H9 (cell line): ENCODE measurements at regions not wholly inside any gene's neighbourhood (a gene's known extent, or its start where the extent isn't known, plus 50 kb on each side); places are given as distances from the start of the nearest gene placed in this dataset.

ENCODE experiments used
- DNase-seq: peaks from one replicate; pipeline ENCODE4 v3.0.0-alpha.2; 2017
- H2AFZ ChIP-seq: one replicate; pipeline ENCODE4 v1.6.1; 2013; ENCODE audit warnings: mild to moderate bottlenecking, low read length, control low read depth, moderate library complexity
- H2AK5ac ChIP-seq: 2 replicates; pipeline ENCODE4 v1.6.1; 2013; ENCODE audit warnings: low read length, control low read depth, mixed read lengths; ENCODE audit not compliant: insufficient read length
- H2BK120ac ChIP-seq: one replicate; pipeline ENCODE4 v1.6.1; 2013; ENCODE audit warnings: low read depth, mild to moderate bottlenecking, low read length, control low read depth, inconsistent platforms; ENCODE audit not compliant: poor library complexity, severe bottlenecking
- H2BK12ac ChIP-seq: 2 replicates; pipeline ENCODE4 v1.6.1; 2013; ENCODE audit warnings: low read length, control low read depth, mixed read lengths, low read depth; ENCODE audit not compliant: insufficient read length
- H2BK15ac ChIP-seq: 2 replicates; pipeline ENCODE4 v1.6.1; 2013; ENCODE audit warnings: low read depth, low read length, control low read depth
- H2BK20ac ChIP-seq: one replicate; pipeline ENCODE4 v1.6.1; 2013; ENCODE audit warnings: low read depth, mild to moderate bottlenecking, low read length, control low read depth, inconsistent platforms; ENCODE audit not compliant: poor library complexity, severe bottlenecking
- H2BK5ac ChIP-seq: 2 replicates; pipeline ENCODE4 v1.6.1; 2013; ENCODE audit warnings: low read length, control low read depth, mixed read lengths; ENCODE audit not compliant: insufficient read length
- H3K14ac ChIP-seq: 2 replicates; pipeline ENCODE4 v1.6.1; 2013; ENCODE audit warnings: low read length, control low read depth; ENCODE audit not compliant: insufficient read depth
- H3K18ac ChIP-seq: 2 replicates; pipeline ENCODE4 v1.6.1; 2013; ENCODE audit warnings: low read depth, mild to moderate bottlenecking, mixed read lengths, low read length, control low read depth; ENCODE audit not compliant: insufficient read length
- H3K23ac ChIP-seq: 2 replicates; pipeline ENCODE4 v1.6.1; 2013; ENCODE audit warnings: low read length, control low read depth, mixed read lengths, low read depth; ENCODE audit not compliant: insufficient read length
- H3K23me2 ChIP-seq: 2 replicates; pipeline ENCODE4 v1.6.1; 2013; ENCODE audit warnings: low read depth, mild to moderate bottlenecking, mixed read lengths, low read length, control low read depth; ENCODE audit not compliant: insufficient read length, poor library complexity, severe bottlenecking
- H3K27ac ChIP-seq: 2 replicates; pipeline ENCODE4 v1.5.1; 2013; ENCODE audit warnings: low read length, control low read depth, mixed read lengths, low read depth; ENCODE audit not compliant: insufficient read length
- H3K27me3 ChIP-seq: 2 replicates; pipeline ENCODE4 v1.6.1; 2013; ENCODE audit warnings: low read length, control low read depth, inconsistent platforms; ENCODE audit not compliant: insufficient read depth
- H3K4ac ChIP-seq: 2 replicates; pipeline ENCODE4 v1.6.1; 2013; ENCODE audit warnings: low read depth, mild to moderate bottlenecking, control low read depth, inconsistent platforms, low read length, moderate library complexity
- H3K4me1 ChIP-seq: 2 replicates; pipeline ENCODE4 v1.6.1; 2013; ENCODE audit warnings: low read length, control low read depth, inconsistent platforms; ENCODE audit not compliant: insufficient read depth
- H3K4me2 ChIP-seq: 2 replicates; pipeline ENCODE4 v1.6.1; 2013; ENCODE audit warnings: low read length, control low read depth, mixed read lengths; ENCODE audit not compliant: insufficient read length, insufficient read depth
- H3K56ac ChIP-seq: 2 replicates; pipeline ENCODE4 v1.6.1; 2013; ENCODE audit warnings: low read depth, mild to moderate bottlenecking, mixed read lengths, low read length, control low read depth; ENCODE audit not compliant: insufficient read length
- H3K79me1 ChIP-seq: 2 replicates; pipeline ENCODE4 v1.6.1; 2013; ENCODE audit warnings: low read depth, mild to moderate bottlenecking, moderate library complexity, low read length, control low read depth, inconsistent platforms; ENCODE audit not compliant: insufficient read depth, poor library complexity, severe bottlenecking
- H3K79me2 ChIP-seq: 2 replicates; pipeline ENCODE4 v1.6.1; 2013; ENCODE audit warnings: low read length, control low read depth, inconsistent platforms; ENCODE audit not compliant: insufficient read depth
- H3K9ac ChIP-seq: 2 replicates; pipeline ENCODE4 v1.6.1; 2013; ENCODE audit warnings: low read length, control low read depth, mixed read lengths; ENCODE audit not compliant: insufficient read length; ENCODE audit errors: extremely low read depth
- H3K9me3 ChIP-seq: one replicate; pipeline ENCODE4 v1.6.1; 2013; ENCODE audit warnings: low read depth, low read length, inconsistent platforms; ENCODE audit not compliant: control insufficient read depth
- H3T11ph ChIP-seq: one replicate; pipeline ENCODE4 v1.6.1; 2013; ENCODE audit warnings: mild to moderate bottlenecking, low read length, control low read depth, inconsistent platforms
- H4K20me1 ChIP-seq: one replicate; pipeline ENCODE4 v1.6.1; 2013; ENCODE audit not compliant: control insufficient read depth, insufficient read length, insufficient read depth
- H4K5ac ChIP-seq: 2 replicates; pipeline ENCODE4 v1.6.1; 2013; ENCODE audit warnings: low read depth, mild to moderate bottlenecking, mixed read lengths, low read length, control low read depth; ENCODE audit not compliant: insufficient read length
- H4K8ac ChIP-seq: replicated peaks from 2 replicates; pipeline ENCODE4 v1.6.1; 2013; ENCODE audit warnings: low read length, control low read depth, mixed read lengths, low read depth; ENCODE audit not compliant: insufficient read length
- H4K91ac ChIP-seq: 2 replicates; pipeline ENCODE4 v1.6.1; 2013; ENCODE audit warnings: low read depth, mild to moderate bottlenecking, moderate library complexity, mixed read lengths, low read length, control low read depth; ENCODE audit not compliant: insufficient read length
- H3K27ac Mint-ChIP-seq, 3 experiments: 2 replicates in 2 of 3; 3 replicates in 1 of 3; pipeline ENCODE4 v1.8.0; 2020 to 2021; ENCODE audit warnings: mixed read lengths in 3 of 3, mild to moderate bottlenecking in 1 of 3, moderate library complexity in 1 of 3
- H3K27me3 Mint-ChIP-seq: 2 replicates; pipeline ENCODE4 v1.8.0; 2021; ENCODE audit warnings: low read depth, mild to moderate bottlenecking, moderate library complexity, mixed read lengths
- H3K36me3 Mint-ChIP-seq, 3 experiments: 2 replicates in 2 of 3; 3 replicates in 1 of 3; pipeline ENCODE4 v1.8.0; 2020 to 2021; ENCODE audit warnings: low read depth in 3 of 3, mixed read lengths in 3 of 3; ENCODE audit not compliant: insufficient read depth in 1 of 3
- H3K4me1 Mint-ChIP-seq, 2 experiments: 2 replicates each; pipeline ENCODE4 v1.8.0; 2020; ENCODE audit warnings: mixed read lengths in 2 of 2
- H3K4me3 Mint-ChIP-seq, 2 experiments: 2 replicates in 1 of 2; 3 replicates in 1 of 2; pipeline ENCODE4 v1.8.0; 2020 to 2021; ENCODE audit warnings: mild to moderate bottlenecking in 2 of 2, mixed read lengths in 2 of 2, moderate library complexity in 1 of 2
- H3K9me3 Mint-ChIP-seq, 2 experiments: 2 replicates in 1 of 2; 3 replicates in 1 of 2; pipeline ENCODE4 v1.8.0; 2020; ENCODE audit warnings: mild to moderate bottlenecking in 2 of 2, mixed read lengths in 2 of 2, moderate library complexity in 1 of 2
- CTCF ChIP-seq: fragments of 200-600 bp; sonication (generic); conservative IDR thresholded peaks from 3 replicates; pipeline ENCODE4 v1.8.0; 2021; ENCODE audit warnings: antibody characterized with exemption, mild to moderate bottlenecking
- WGBS: extraction: QIAGEN DNeasy Blood & Tissue Kit; methylation state at CpG from one replicate; pipeline ENCODE4 v1.1.7; 2013; ENCODE audit warnings: missing lambda C conversion rate, low lambda C conversion rate, mixed read lengths; ENCODE audit not compliant: insufficient read length; ENCODE audit errors: extremely low coverage; 5-methylcytosine and 5-hydroxymethylcytosine counted together

GRCh38 chr1:30655672-30656071 lies 67.7 kb downstream of the MATN1 start:
- H2BK5ac ChIP-seq = no peak overlapping the region
- H3K36me3 Mint-ChIP-seq = peaks cover 4 to 16% (median 7%) of the 10 kb centered on the region in 3 experiments; a peak in 5 of 7 replicates

More at GRCh38 chr1:30655672-30656071, 67.7 kb downstream of the MATN1 start:
- no peak overlapping the region for H2AFZ ChIP-seq
- H3K23me2 ChIP-seq = no peaks in the 10 kb centered on the region
- no peak overlapping the region for H3T11ph ChIP-seq
- H4K5ac ChIP-seq = no peak overlapping the region
- no peak overlapping the region for H4K8ac ChIP-seq
- no peak overlapping the region for H3K18ac ChIP-seq
- no CpG with 5 or more reads among the region's 3 CpGs for WGBS
- Mint-ChIP-seq H3K27ac (no peak overlapping the region), H3K27me3 (peaks cover 14% of the 10 kb centered on the region), H3K4me3 (no peak overlapping the region), H3K4me1 (peaks cover 8 to 18% of the 10 kb centered on the region in 2 experiments), H3K9me3 (peaks cover 11 to 20% of the 10 kb centered on the region in 2 experiments)
- no peak overlapping the region for H3K23ac ChIP-seq
- no peaks in the 10 kb centered on the region; the same call in 1 of the 2 replicates for H3K4me1 ChIP-seq
- no peak overlapping the region for H3K14ac ChIP-seq
- no peaks in the 10 kb centered on the region for H4K20me1 ChIP-seq
- H3K4me2 ChIP-seq = no peak overlapping the region
- H2BK12ac ChIP-seq = no peak overlapping the region
- H3K27ac ChIP-seq = no peak overlapping the region
- no peaks in the 10 kb centered on the region for H3K27me3 ChIP-seq
- H2BK15ac ChIP-seq = no peak overlapping the region
- H3K56ac ChIP-seq = no peak overlapping the region
- no peak overlapping the region for H3K4ac ChIP-seq
- H3K9ac ChIP-seq = no peak overlapping the region
- no peak overlapping the region for H2BK120ac ChIP-seq
- H3K79me2 ChIP-seq = no peaks in the 10 kb centered on the region
- H3K9me3 ChIP-seq = no peaks in the 10 kb centered on the region
- no peak overlapping the region for H4K91ac ChIP-seq
- H3K79me1 ChIP-seq = no peaks in the 10 kb centered on the region
- H2BK20ac ChIP-seq = no peak overlapping the region
- 0 out of 3 replicates have a peak, but pooled peaks have one; percentile 13 for TF ChIP-seq CTCF
- DNase-seq = no peak
- H2AK5ac ChIP-seq = no peak overlapping the region
